ENCODE measurements at regions not wholly inside any gene's neighbourhood (a gene's known extent, or its start where the extent isn't known, plus 50 kb on each side); places are given as distances from the start of the nearest gene placed in this dataset.

GRCh38 chr12:115646210-115646609 is 631.3 kb downstream of the MED13L start:
- H3K27ac ChIP-seq = no peak overlapping the region
- TF ChIP-seq Cebpa-rat (IDR thresholded peaks at IDR 0.05) = no peak
- no peaks in the 10 kb centered on the region for H3K9me3 ChIP-seq
- no peaks in the 10 kb centered on the region for H3K36me3 ChIP-seq
- no peaks in the 10 kb centered on the region for H4K20me1 ChIP-seq
- H3K9ac ChIP-seq = no peak overlapping the region
- H3K4me3 ChIP-seq = no peak overlapping the region
- no peak overlapping the region for H3K4me2 ChIP-seq
- no peaks in the 10 kb centered on the region for H3K27me3 ChIP-seq
- no peaks in the 10 kb centered on the region for H3K4me1 ChIP-seq

- TF ChIP-seq Cebpa-rat (IDR thresholded peaks at IDR 0.05) = no peak
Measured at GRCh38 chr12:115640929-115641328, 636.6 kb downstream of the MED13L start.

GRCh38 chr12:115639648-115640012 is 637.9 kb downstream of the MED13L start:
- no peaks in the 10 kb centered on the region for H4K20me1 ChIP-seq
- no peak overlapping the region for H3K4me3 ChIP-seq
- H3K36me3 ChIP-seq = no peaks in the 10 kb centered on the region
- H3K9ac ChIP-seq = no peak overlapping the region
- no peak overlapping the region for H3K27ac ChIP-seq
- no peak for TF ChIP-seq Cebpa-rat (IDR thresholded peaks at IDR 0.05)
- no peaks in the 10 kb centered on the region for H3K27me3 ChIP-seq
- peak overlapping the region; percentile 57 for H3K4me2 ChIP-seq
- no peaks in the 10 kb centered on the region for H3K9me3 ChIP-seq
- H3K4me1 ChIP-seq = peaks cover 12% of the 10 kb centered on the region

More at GRCh38 chr12:115640929-115641328, 636.6 kb downstream of the MED13L start:
- Histone ChIP-seq H3K27me3 (no peaks in the 10 kb centered on the region), H3K27ac (no peak overlapping the region), H3K9ac (no peak overlapping the region), H4K20me1 (no peaks in the 10 kb centered on the region), H3K4me2 (no peak overlapping the region), H3K36me3 (no peaks in the 10 kb centered on the region), H3K4me1 (peaks cover 12% of the 10 kb centered on the region), H3K4me3 (no peak overlapping the region), H3K9me3 (no peaks in the 10 kb centered on the region)

GRCh38 chr12:115638733-115639647 is 638.5 kb downstream of the MED13L start:
- H3K27ac ChIP-seq = no peak overlapping the region
- peak overlapping the region; percentile 57 for H3K4me2 ChIP-seq
- no peaks in the 10 kb centered on the region for H3K27me3 ChIP-seq
- no peak for TF ChIP-seq Cebpa-rat (IDR thresholded peaks at IDR 0.05)
- H3K9ac ChIP-seq = no peak overlapping the region
- H3K4me1 ChIP-seq = peaks cover 12% of the 10 kb centered on the region
- H3K9me3 ChIP-seq = no peaks in the 10 kb centered on the region
- H4K20me1 ChIP-seq = no peaks in the 10 kb centered on the region
- H3K36me3 ChIP-seq = no peaks in the 10 kb centered on the region
- H3K4me3 ChIP-seq = no peak overlapping the region

DNA sequence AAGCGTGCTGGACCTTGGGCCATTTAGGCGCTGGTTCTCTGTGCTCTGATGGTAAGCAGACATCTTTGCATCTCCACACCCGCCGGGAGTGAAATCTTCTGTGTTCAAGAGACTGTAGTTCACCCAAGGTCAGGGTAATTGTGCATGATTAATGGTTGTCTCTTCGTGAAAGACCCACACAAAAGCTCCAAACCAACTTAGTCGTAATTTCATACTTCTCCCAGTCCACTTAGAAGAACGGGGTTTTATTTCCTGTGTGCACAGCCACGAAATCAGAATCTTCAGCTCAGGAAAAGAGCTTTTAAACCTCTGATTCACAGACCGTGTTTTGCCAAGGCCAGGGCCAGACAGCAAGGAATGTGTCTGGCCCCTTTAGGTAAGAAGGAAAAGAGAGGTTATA is 640.9 kb downstream of the MED13L start:
- no peak for TF ChIP-seq Cebpa-rat (IDR thresholded peaks at IDR 0.05)

GRCh38 chr12:115632308-115632707 is 645.2 kb downstream of the MED13L start:
- no peak for TF ChIP-seq Cebpa-rat (IDR thresholded peaks at IDR 0.05)
- H3K9me3 ChIP-seq = no peaks in the 10 kb centered on the region
- no peaks in the 10 kb centered on the region for H4K20me1 ChIP-seq
- no peak overlapping the region for H3K4me3 ChIP-seq
- no peaks in the 10 kb centered on the region for H3K36me3 ChIP-seq
- no peak overlapping the region for H3K9ac ChIP-seq
- H3K27me3 ChIP-seq = no peaks in the 10 kb centered on the region
- no peaks in the 10 kb centered on the region for H3K4me1 ChIP-seq
- H3K4me2 ChIP-seq = no peak overlapping the region
- no peak overlapping the region for H3K27ac ChIP-seq

More for the DNA sequence above, 640.9 kb downstream of the MED13L start:
- no peaks in the 10 kb centered on the region for H3K36me3 ChIP-seq
- H3K4me2 ChIP-seq = no peak overlapping the region
- no peak overlapping the region for H3K4me3 ChIP-seq
- no peaks in the 10 kb centered on the region for H3K9me3 ChIP-seq
- no peaks in the 10 kb centered on the region for H4K20me1 ChIP-seq
- no peak overlapping the region for H3K27ac ChIP-seq
- peaks cover 12% of the 10 kb centered on the region for H3K4me1 ChIP-seq
- no peak overlapping the region for H3K9ac ChIP-seq
- H3K27me3 ChIP-seq = no peaks in the 10 kb centered on the region

- no peak overlapping the region for H3K9ac ChIP-seq
- H3K4me3 ChIP-seq = no peak overlapping the region
- no peak for TF ChIP-seq Cebpa-rat (IDR thresholded peaks at IDR 0.05)
- H3K36me3 ChIP-seq = no peaks in the 10 kb centered on the region
- no peak overlapping the region for H3K4me2 ChIP-seq
- H3K27ac ChIP-seq = no peak overlapping the region
- no peaks in the 10 kb centered on the region for H3K4me1 ChIP-seq
- H4K20me1 ChIP-seq = no peaks in the 10 kb centered on the region
- H3K9me3 ChIP-seq = no peaks in the 10 kb centered on the region
- H3K27me3 ChIP-seq = no peaks in the 10 kb centered on the region
Measured at GRCh38 chr12:115630136-115630535, 647.4 kb downstream of the MED13L start.

- Histone ChIP-seq H3K9me3 (no peaks in the 10 kb centered on the region), H3K36me3 (no peaks in the 10 kb centered on the region), H4K20me1 (no peaks in the 10 kb centered on the region), H3K27me3 (no peaks in the 10 kb centered on the region), H3K4me1 (no peaks in the 10 kb centered on the region), H3K4me2 (no peak overlapping the region), H3K27ac (no peak overlapping the region), H3K4me3 (no peak overlapping the region), H3K9ac (no peak overlapping the region)
- TF ChIP-seq Cebpa-rat (IDR thresholded peaks at IDR 0.05) = no peak
Measured at GRCh38 chr12:115626210-115626609, 651.3 kb downstream of the MED13L start.

DNA sequence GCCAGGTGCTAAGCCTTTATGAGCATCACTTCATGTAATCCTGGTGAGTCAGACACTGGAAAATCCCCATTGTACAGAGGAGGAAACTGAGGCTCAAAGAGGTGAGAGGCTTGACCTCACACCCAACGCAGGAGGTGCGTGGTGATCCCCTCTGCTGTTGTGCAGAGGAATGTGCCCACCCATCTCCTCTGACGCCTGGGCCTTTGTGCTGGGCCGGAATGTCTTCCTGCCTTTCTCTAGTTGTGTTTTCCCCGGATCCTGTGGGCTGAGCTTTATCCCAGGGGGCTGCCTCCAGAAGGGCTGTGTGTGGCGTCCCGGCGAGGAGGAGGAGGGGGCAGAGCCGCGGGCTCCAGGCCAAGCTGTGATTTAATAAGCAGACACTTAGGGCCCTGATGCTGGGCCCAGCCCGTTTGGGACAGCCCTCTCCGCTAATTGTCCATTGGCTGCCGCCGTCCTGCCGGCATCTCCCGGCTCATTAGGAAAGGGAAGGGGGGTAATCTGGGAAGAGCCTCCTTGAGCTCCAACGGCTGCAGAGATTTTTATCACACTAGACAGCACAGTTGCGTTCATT is 653.6 kb downstream of the MED13L start:
- no peak overlapping the region for H3K27ac ChIP-seq
- H3K9me3 ChIP-seq = no peaks in the 10 kb centered on the region
- no peaks in the 10 kb centered on the region for H3K4me1 ChIP-seq
- H3K4me2 ChIP-seq = no peak overlapping the region
- H4K20me1 ChIP-seq = no peaks in the 10 kb centered on the region
- H3K9ac ChIP-seq = no peak overlapping the region
- no peaks in the 10 kb centered on the region for H3K36me3 ChIP-seq
- no peaks in the 10 kb centered on the region for H3K27me3 ChIP-seq
- no peak for TF ChIP-seq Cebpa-rat (IDR thresholded peaks at IDR 0.05)
- H3K4me3 ChIP-seq = no peak overlapping the region

DNA sequence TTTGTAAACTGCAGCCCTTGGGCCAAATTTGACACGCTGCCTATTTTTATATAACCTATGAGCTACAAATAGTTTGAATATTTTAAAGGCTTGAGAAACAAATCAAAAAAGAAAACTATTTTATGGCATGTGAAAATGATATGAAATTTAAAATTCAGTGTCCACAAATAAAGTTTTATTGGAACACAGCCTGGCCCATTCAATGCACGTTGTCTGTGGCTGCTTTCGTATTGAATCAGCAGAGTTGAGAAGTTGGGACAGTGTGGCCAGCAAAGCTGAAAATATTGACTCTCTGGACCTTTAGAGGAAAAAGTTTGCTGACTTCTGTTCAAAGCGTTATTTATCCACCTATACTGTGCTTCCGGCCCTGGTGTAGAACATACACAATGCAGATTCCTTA is 654.2 kb downstream of the MED13L start:
- no peak overlapping the region for H3K9ac ChIP-seq
- no peaks in the 10 kb centered on the region for H3K4me1 ChIP-seq
- no peaks in the 10 kb centered on the region for H3K9me3 ChIP-seq
- H4K20me1 ChIP-seq = no peaks in the 10 kb centered on the region
- H3K4me2 ChIP-seq = no peak overlapping the region
- H3K36me3 ChIP-seq = no peaks in the 10 kb centered on the region
- H3K27ac ChIP-seq = no peak overlapping the region
- TF ChIP-seq Cebpa-rat (IDR thresholded peaks at IDR 0.05) = no peak
- H3K4me3 ChIP-seq = no peak overlapping the region
- no peaks in the 10 kb centered on the region for H3K27me3 ChIP-seq

Data from BLaER1 (cell line).